GM12878 (cell line): ENCODE measurements at regions not wholly inside any gene's neighbourhood (a gene's known extent, or its start where the extent isn't known, plus 50 kb on each side); places are given as distances from the start of the nearest gene placed in this dataset.

ENCODE experiments used
- ATAC-seq: fragments of 200-7000 bp; cut with Tn5 transposase; 3 replicates; pipeline ENCODE4 v1.9.1; 2020; ENCODE audit warnings: mild to moderate bottlenecking, moderate library complexity
- BruUV-seq: library from RNA; stranded (reverse); fragments of 400-500 nt; replicated peaks from 2 replicates; lab custom pipeline; 2021; lab: Mats Ljungman, UMichigan
- CTCF ChIA-PET: fragments of 300-600 bp; sonication (Branson Sonifier 250); formaldehyde crosslinking; extraction: SDS; loops from one replicate; lab custom pipeline; 2021; ENCODE audit warnings: inconsistent platforms; lab: Yijun Ruan, JAX
- POLR2A ChIA-PET: fragments of 350-600 bp; formaldehyde crosslinking; extraction: SDS; loops from one replicate; lab custom pipeline; 2021; ENCODE audit warnings: inconsistent platforms; lab: Charles Lee
- RAD21 ChIA-PET: fragments of 300-600 bp; sonication (Branson Sonifier 250); formaldehyde crosslinking; loops from one replicate; lab custom pipeline; 2023; ENCODE audit warnings: antibody characterized with exemption; ENCODE audit not compliant: unreplicated experiment; lab: Charles Lee
- SMC1A ChIA-PET: fragments of 300-600 bp; sonication (Branson Sonifier 250); formaldehyde crosslinking; loops from one replicate; lab custom pipeline; 2023; ENCODE audit not compliant: unreplicated experiment, uncharacterized antibody; lab: Charles Lee
- DNase-seq: peaks from one replicate; pipeline ENCODE4 v3.0.0-alpha.2; 2011; ENCODE audit warnings: low read depth, low spot score
- FAIRE-seq: peaks from 3 replicates; lab custom pipeline; 2011; peaks lifted over from hg19 to GRCh38; lab: Jason Lieb, UNC
- H2AFZ ChIP-seq: 2 replicates; pipeline ENCODE4 v1.6.0; 2011; ENCODE audit warnings: low read depth, low read length, control low read depth; ENCODE audit not compliant: control insufficient read depth
- H3K27ac ChIP-seq: 2 replicates; pipeline ENCODE4 v1.5.1; 2011; ENCODE audit warnings: control low read depth; ENCODE audit not compliant: control insufficient read depth, insufficient read depth
- H3K27me3 ChIP-seq, 2 experiments: replicated peaks in 1 of 2; 2 replicates each; pipeline versions ENCODE4 v1.6.0 to v1.6.1; 2011; ENCODE audit warnings: low read length in 1 of 2; ENCODE audit not compliant: control insufficient read depth in 2 of 2, insufficient read depth in 2 of 2
- H3K36me3 ChIP-seq, 2 experiments: 2 replicates each; pipeline ENCODE4 v1.5.1; 2011; ENCODE audit warnings: low read length in 1 of 2; ENCODE audit not compliant: control insufficient read depth in 2 of 2, insufficient read depth in 2 of 2
- H3K4me1 ChIP-seq: 2 replicates; pipeline ENCODE4 v1.6.1; 2011; ENCODE audit warnings: mild to moderate bottlenecking, low read length, moderate library complexity, mixed read lengths; ENCODE audit not compliant: control insufficient read depth, insufficient read depth
- H3K4me2 ChIP-seq: 2 replicates; pipeline ENCODE4 v1.6.0; 2011; ENCODE audit warnings: control low read depth; ENCODE audit not compliant: control insufficient read depth, insufficient read depth
- H3K4me3 ChIP-seq: fragments of 200-600 bp; sonication (generic); 2 replicates; pipeline ENCODE4 v1.5.1; 2016
- H3K79me2 ChIP-seq: 2 replicates; pipeline ENCODE4 v1.6.0; 2011; ENCODE audit warnings: low read length; ENCODE audit not compliant: control insufficient read depth, insufficient read depth
- H3K9ac ChIP-seq: 2 replicates; pipeline ENCODE4 v1.8.0; 2011; ENCODE audit warnings: low read length, control low read depth, mixed read lengths; ENCODE audit not compliant: control insufficient read depth, insufficient read depth
- H3K9me3 ChIP-seq: replicated peaks from 3 replicates; pipeline ENCODE4 v1.5.1; 2011; ENCODE audit warnings: mild to moderate bottlenecking, low read length; ENCODE audit not compliant: control insufficient read depth, insufficient read depth
- H4K20me1 ChIP-seq: 2 replicates; pipeline ENCODE4 v1.6.0; 2011; ENCODE audit not compliant: control insufficient read depth, insufficient read depth
- CTCF ChIP-seq, 3 experiments: IDR thresholded peaks in 2 of 3; conservative IDR thresholded peaks in 1 of 3; 2 replicates each; pipeline ENCODE4 v1.5.1; 2011; ENCODE audit warnings: low read depth in 3 of 3, low read length in 3 of 3, mild to moderate bottlenecking in 3 of 3, control low read depth in 2 of 3, moderate library complexity in 2 of 3, inconsistent platforms in 1 of 3, mixed read lengths in 1 of 3; ENCODE audit not compliant: control insufficient read depth in 2 of 3, insufficient read depth in 1 of 3; ENCODE audit errors: extremely low read depth in 1 of 3
- EP300 ChIP-seq, 2 experiments: fragments of 150-350 bp in 1 of 2; IDR thresholded peaks; 2 replicates each; pipeline ENCODE4 v1.6.1; 2011 to 2012; ENCODE audit warnings: low read depth in 2 of 2, low read length in 2 of 2, borderline replicate concordance in 1 of 2, improper control_type of control experiment in 1 of 2, inconsistent platforms in 1 of 2; ENCODE audit not compliant: control insufficient read depth in 1 of 2
- ZBED1 ChIP-seq: IDR thresholded peaks from 2 replicates; pipeline ENCODE4 v1.6.1; 2016; ENCODE audit warnings: borderline replicate concordance
- WGBS: methylation state at CpG from one replicate; pipeline ENCODE4 v1.1.6; 2016; ENCODE audit warnings: low lambda C conversion rate; ENCODE audit not compliant: insufficient replicate concordance, insufficient coverage; ENCODE audit errors: missing lambda C conversion rate; 5-methylcytosine and 5-hydroxymethylcytosine counted together
- in situ Hi-C: fragments of 300-500 bp; cut with MboI; formaldehyde crosslinking; loops from 9 replicates; pipeline ENCODE4 v1.14.3; 2018; ENCODE audit warnings: mixed read lengths
- intact Hi-C: fragments of 100-400 bp; cut with micrococcal nuclease; formaldehyde crosslinking; loops from one replicate; pipeline ENCODE4 v1.14.2; 2022; ENCODE audit not compliant: unreplicated experiment

- TF ChIP-seq EP300 (IDR thresholded peaks at IDR 0.05; ENCODE audit: borderline replicate concordance in 1 of 2, control insufficient read depth in 1 of 2, low read depth in 2 of 2, low read length in 2 of 2) (no peak), CTCF (IDR thresholded peaks at IDR 0.05 in 2 of 3, conservative IDR thresholded peaks at IDR 0.05 in 1 of 3; ENCODE audit: control insufficient read depth in 2 of 3, extremely low read depth in 1 of 3, insufficient read depth in 1 of 3, low read depth in 3 of 3, low read length in 3 of 3) (no peak)
Measured at GRCh38 chr17:36825521-36825920, 111.8 kb upstream of the LHX1 start (continued).

DNA sequence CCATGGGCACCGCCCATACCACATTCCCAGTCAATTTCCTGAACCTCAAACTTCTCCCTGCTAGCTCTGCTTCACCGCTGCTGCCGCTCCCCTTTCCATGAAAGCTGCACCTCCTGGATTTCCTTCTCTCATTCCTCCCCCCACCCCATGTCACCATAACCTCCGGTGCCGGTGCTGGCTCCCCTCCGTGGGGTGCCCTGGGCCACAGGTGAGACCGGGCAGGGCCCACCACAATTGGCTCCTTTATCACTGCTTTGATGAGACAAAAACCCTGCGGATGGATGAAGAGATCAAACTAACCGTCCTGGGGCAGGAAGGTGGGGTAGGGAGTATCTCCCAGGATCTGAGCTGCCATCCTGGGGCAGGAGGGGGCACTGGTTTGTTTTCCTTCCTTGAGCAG is 111.3 kb upstream of the LHX1 start:
- no peak for DNase-seq
- Histone ChIP-seq H3K36me3 (no peaks in the 10 kb centered on the region), H3K27ac (no peak overlapping the region), H3K9ac (no peak overlapping the region), H3K9me3 (no peaks in the 10 kb centered on the region), H2AFZ (no peak overlapping the region), H3K79me2 (no peaks in the 10 kb centered on the region), H3K4me1 (no peaks in the 10 kb centered on the region), H3K4me2 (no peak overlapping the region), H4K20me1 (no peaks in the 10 kb centered on the region), H3K4me3 (no peak overlapping the region), H3K27me3 (peaks cover 0 to 4% of the 10 kb centered on the region in 2 experiments; a peak in 3 of 4 replicates)
- ChIA-PET RAD21 (no interaction called here), POLR2A (no interaction called here), SMC1A (no interaction called here), CTCF (no interaction called here)
- in situ Hi-C loops (no loop called here), intact Hi-C loops (no loop called here)
- no peak for TF ChIP-seq ZBED1
- FAIRE-seq, result no peak
- BruUV-seq, result no TSS peak
- ATAC-seq, result no peak
- WGBS, result 69% methylated on average over 9 of the region's 9 CpGs
